Fibroblast of mammary gland (primary cell): ENCODE measurements at regions not wholly inside any gene's neighbourhood (a gene's known extent, or its start where the extent isn't known, plus 50 kb on each side); places are given as distances from the start of the nearest gene placed in this dataset.

Experiments
- DNase-seq: peaks from one replicate; pipeline ENCODE4 v3.0.0-alpha.2; 2010; ENCODE audit warnings: low read depth
- H3K4me3 ChIP-seq: 2 replicates; pipeline ENCODE4 v1.5.1; 2011; ENCODE audit warnings: low read depth, mild to moderate bottlenecking, low read length, moderate library complexity; ENCODE audit not compliant: control insufficient read depth
- TF ChIP-seq, protein P1 (sequence below): conservative IDR thresholded peaks from 2 replicates; pipeline ENCODE4 v1.5.1; 2011; ENCODE audit warnings: low read depth, low read length, inconsistent platforms; ENCODE audit not compliant: control insufficient read depth, insufficient read depth

DNA sequence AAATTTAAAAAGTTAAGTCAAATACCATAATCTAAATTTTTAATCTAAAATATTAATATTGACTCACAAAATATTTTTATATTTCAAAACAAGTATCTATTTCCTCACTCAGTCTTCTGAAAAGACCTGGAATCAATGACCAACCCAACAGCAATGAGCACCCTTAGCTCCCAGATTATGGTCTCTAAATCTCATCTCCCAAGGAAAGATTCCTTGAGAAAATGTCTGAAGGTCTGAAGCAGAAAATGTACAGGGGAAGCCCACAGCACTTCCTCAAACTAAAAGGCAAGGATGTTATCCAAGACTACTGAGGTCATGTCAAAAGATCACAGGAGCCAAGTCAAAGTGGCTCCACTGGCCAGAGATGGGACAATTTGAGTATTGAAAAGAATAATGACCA is 51.0 kb upstream of the SLCO2A1 start:
- DNase-seq = no peak
- TF ChIP-seq, protein P1, sequence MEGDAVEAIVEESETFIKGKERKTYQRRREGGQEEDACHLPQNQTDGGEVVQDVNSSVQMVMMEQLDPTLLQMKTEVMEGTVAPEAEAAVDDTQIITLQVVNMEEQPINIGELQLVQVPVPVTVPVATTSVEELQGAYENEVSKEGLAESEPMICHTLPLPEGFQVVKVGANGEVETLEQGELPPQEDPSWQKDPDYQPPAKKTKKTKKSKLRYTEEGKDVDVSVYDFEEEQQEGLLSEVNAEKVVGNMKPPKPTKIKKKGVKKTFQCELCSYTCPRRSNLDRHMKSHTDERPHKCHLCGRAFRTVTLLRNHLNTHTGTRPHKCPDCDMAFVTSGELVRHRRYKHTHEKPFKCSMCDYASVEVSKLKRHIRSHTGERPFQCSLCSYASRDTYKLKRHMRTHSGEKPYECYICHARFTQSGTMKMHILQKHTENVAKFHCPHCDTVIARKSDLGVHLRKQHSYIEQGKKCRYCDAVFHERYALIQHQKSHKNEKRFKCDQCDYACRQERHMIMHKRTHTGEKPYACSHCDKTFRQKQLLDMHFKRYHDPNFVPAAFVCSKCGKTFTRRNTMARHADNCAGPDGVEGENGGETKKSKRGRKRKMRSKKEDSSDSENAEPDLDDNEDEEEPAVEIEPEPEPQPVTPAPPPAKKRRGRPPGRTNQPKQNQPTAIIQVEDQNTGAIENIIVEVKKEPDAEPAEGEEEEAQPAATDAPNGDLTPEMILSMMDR = no peak
- no peak overlapping the region for H3K4me3 ChIP-seq

- no peak overlapping the region for H3K4me3 ChIP-seq
- TF ChIP-seq, protein P1 = no peak
Observed at GRCh38 chr3:134079761-134080160, 50.0 kb upstream of the SLCO2A1 start.

More at GRCh38 chr3:134079761-134080160, 50.0 kb upstream of the SLCO2A1 start:
- no peak for DNase-seq
